GM21447 (cell line): ENCODE measurements at regions not wholly inside any gene's neighbourhood (a gene's known extent, or its start where the extent isn't known, plus 50 kb on each side); places are given as distances from the start of the nearest gene placed in this dataset.

Source experiments
- ATAC-seq: cut with Tn5 transposase; IDR thresholded peaks from one replicate; pipeline ENCODE4 v1.9.1; 2021; ENCODE audit not compliant: unreplicated experiment

DNA sequence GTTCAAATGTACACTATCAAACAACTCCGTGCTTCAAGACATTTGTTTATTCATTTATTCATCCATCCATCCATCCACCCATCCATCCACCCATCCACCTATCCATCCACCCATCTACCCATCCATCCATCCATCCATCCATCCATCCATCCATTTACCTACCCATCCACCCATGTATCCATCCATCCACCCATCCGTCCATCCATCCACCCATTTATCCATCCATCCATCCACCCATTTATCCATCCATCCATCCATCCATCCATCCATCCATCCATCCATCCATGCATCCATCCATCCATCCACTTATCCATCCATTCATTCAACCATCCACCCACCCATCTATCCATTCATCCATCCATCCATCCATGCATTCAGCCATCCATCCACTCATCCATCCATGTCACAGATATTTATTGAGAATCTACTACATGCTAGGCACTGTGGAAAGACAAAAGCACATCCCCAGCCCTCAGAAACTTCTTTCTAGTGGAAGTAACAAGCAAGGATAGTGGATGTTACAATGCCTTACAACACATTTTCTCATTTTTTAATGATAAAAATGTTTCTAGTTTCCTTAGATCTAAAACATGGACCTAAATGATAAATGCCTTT, 237.6 kb downstream of the ZNF536 start:
- no peak for ATAC-seq

DNA sequence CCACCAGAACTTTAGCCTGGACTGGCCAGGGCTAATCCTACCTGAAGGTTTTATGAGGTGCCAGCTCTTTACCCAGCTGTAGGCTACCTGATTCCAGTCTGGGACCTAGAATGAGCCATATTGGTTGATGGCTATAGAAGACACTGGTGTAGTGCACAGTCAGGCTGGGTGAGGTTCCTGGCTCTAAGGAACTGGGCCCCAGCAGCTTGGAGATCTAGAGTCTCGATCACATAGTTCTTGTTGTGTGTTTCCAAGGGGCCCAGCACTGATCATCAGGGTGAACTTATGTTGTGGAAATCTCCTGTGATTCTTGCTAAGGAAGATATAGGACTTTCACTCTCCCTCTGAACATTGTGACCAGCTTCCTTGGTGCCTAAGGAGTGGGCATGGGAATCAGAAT, 236.3 kb downstream of the ZNF536 start:
- no peak for ATAC-seq
